RWPE2 (cell line): ENCODE measurements at regions not wholly inside any gene's neighbourhood (a gene's known extent, or its start where the extent isn't known, plus 50 kb on each side); places are given as distances from the start of the nearest gene placed in this dataset.

ENCODE experiments used
- ATAC-seq: fragments of 200-7000 bp; cut with Tn5 transposase; 3 replicates; pipeline ENCODE4 v1.9.1; 2021; ENCODE audit warnings: low read depth
- DNase-seq: peaks from one replicate; pipeline ENCODE4 v3.0.0-alpha.2; 2020; ENCODE audit warnings: low spot score
- H3K27ac ChIP-seq: fragments of 450-650 bp; 2 replicates; pipeline ENCODE4 v1.5.1; 2017; ENCODE audit warnings: mild to moderate bottlenecking; ENCODE audit not compliant: poor library complexity, severe bottlenecking
- H3K27me3 ChIP-seq: fragments of 250-450 bp; sonication (Bioruptor Pico); 2 replicates; pipeline ENCODE4 v1.5.1; 2021; ENCODE audit warnings: mild to moderate bottlenecking, moderate library complexity; ENCODE audit not compliant: insufficient read depth, poor library complexity, severe bottlenecking
- H3K36me3 ChIP-seq: fragments of 250-450 bp; sonication (Bioruptor Pico); 2 replicates; pipeline ENCODE4 v1.5.1; 2020; ENCODE audit warnings: low read depth, mild to moderate bottlenecking, moderate library complexity
- H3K4me1 ChIP-seq: fragments of 250-450 bp; sonication (Bioruptor Pico); 2 replicates; pipeline ENCODE4 v1.5.1; 2021; ENCODE audit warnings: mild to moderate bottlenecking, moderate library complexity; ENCODE audit not compliant: insufficient read depth, poor library complexity, severe bottlenecking
- H3K4me3 ChIP-seq: fragments of 250-450 bp; sonication (Bioruptor Pico); 2 replicates; pipeline ENCODE4 v1.5.1; 2021; ENCODE audit warnings: mild to moderate bottlenecking, moderate library complexity; ENCODE audit not compliant: severe bottlenecking
- H3K9me3 ChIP-seq: fragments of 250-450 bp; sonication (Bioruptor Pico); 2 replicates; pipeline ENCODE4 v1.5.1; 2021; ENCODE audit warnings: mild to moderate bottlenecking, moderate library complexity; ENCODE audit not compliant: severe bottlenecking
- TF ChIP-seq, protein P1 (sequence below): fragments of 450-650 bp; IDR thresholded peaks from one replicate; pipeline ENCODE4 v1.5.1; 2017; ENCODE audit warnings: mild to moderate bottlenecking, moderate library complexity; ENCODE audit not compliant: poor library complexity, severe bottlenecking

DNA sequence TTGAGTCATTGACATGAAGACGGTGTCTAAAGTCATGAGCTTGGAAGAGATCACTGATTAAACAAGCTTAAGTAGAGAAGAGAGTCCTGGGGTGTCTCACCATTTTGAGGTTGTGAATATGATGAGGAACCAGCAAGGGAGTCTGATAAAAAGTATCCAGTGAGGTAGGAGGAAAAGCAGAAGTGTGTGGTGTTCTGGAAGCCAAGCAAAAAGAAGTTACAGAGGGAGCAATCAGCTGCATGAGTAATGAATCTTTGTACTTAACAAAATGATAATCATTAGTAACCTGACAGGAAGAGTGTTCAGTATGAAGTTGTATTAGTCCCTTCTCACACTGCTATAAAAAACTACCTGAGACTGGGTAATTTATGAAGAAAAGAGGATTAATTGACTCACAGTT is 131.3 kb downstream of the C11orf87 start:
- no peak for DNase-seq

DNA sequence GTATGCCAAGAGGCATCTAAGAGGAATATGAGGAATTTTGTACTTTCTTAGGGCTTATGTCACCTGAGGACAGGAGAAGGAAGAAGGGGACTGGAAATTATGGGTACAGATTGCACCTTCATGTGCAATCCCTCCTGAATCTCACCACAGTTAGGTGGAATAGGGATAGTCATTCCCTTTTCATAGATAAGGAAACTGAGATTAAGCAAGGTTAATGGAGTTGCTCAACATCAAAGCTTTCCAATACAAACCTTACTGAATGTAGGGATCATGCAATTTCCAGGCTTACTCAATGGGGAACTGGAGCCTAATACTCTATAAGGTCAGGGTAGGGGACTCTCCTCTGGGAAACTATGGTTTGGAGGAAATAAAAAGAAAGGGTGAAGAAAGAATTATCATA is 133.0 kb downstream of the C11orf87 start:
- Histone ChIP-seq H3K36me3 (no peaks in the 10 kb centered on the region), H3K27ac (no peak overlapping the region), H3K27me3 (no peaks in the 10 kb centered on the region), H3K4me3 (no peak overlapping the region), H3K4me1 (peaks cover 4% of the 10 kb centered on the region), H3K9me3 (no peaks in the 10 kb centered on the region)
- DNase-seq, result no peak
- TF ChIP-seq, protein P1, sequence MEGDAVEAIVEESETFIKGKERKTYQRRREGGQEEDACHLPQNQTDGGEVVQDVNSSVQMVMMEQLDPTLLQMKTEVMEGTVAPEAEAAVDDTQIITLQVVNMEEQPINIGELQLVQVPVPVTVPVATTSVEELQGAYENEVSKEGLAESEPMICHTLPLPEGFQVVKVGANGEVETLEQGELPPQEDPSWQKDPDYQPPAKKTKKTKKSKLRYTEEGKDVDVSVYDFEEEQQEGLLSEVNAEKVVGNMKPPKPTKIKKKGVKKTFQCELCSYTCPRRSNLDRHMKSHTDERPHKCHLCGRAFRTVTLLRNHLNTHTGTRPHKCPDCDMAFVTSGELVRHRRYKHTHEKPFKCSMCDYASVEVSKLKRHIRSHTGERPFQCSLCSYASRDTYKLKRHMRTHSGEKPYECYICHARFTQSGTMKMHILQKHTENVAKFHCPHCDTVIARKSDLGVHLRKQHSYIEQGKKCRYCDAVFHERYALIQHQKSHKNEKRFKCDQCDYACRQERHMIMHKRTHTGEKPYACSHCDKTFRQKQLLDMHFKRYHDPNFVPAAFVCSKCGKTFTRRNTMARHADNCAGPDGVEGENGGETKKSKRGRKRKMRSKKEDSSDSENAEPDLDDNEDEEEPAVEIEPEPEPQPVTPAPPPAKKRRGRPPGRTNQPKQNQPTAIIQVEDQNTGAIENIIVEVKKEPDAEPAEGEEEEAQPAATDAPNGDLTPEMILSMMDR, result no peak
- ATAC-seq, result no peak

More for the DNA sequence above, 131.3 kb downstream of the C11orf87 start:
- no peak for ATAC-seq
- H3K27ac ChIP-seq, result no peak overlapping the region
- H3K9me3 ChIP-seq, result no peaks in the 10 kb centered on the region
- H3K4me1 ChIP-seq, result peaks cover 6% of the 10 kb centered on the region
- no peaks in the 10 kb centered on the region for H3K36me3 ChIP-seq
- H3K4me3 ChIP-seq, result no peak overlapping the region
- H3K27me3 ChIP-seq, result no peaks in the 10 kb centered on the region
- TF ChIP-seq, protein P1, result no peak

DNA sequence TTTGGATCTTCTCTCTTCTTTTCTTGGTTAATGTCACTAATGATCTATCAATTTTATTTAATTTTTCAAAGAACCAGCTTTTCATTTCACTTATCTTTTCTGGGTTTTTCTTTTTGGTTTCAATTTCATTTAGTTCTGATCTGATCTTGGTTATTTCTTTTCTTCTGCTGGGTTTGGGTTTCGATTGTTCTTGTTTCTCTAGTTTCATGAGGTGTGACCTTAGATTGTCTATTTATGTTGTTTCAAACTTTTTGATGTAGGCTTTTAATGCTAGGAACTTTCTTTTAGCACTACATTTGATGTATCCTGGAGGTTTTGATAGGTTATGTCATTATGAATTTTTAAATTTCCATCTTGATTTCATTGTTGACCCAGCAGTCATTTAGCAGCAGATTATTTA is 142.3 kb downstream of the C11orf87 start:
- TF ChIP-seq, protein P1, result no peak
- no peaks in the 10 kb centered on the region for H3K9me3 ChIP-seq
- ATAC-seq (no peak), DNase-seq (no peak)
- no peaks in the 10 kb centered on the region for H3K4me1 ChIP-seq
- H3K27me3 ChIP-seq, result no peaks in the 10 kb centered on the region
- H3K36me3 ChIP-seq, result no peaks in the 10 kb centered on the region
- H3K27ac ChIP-seq, result no peak overlapping the region
- H3K4me3 ChIP-seq, result no peak overlapping the region

DNA sequence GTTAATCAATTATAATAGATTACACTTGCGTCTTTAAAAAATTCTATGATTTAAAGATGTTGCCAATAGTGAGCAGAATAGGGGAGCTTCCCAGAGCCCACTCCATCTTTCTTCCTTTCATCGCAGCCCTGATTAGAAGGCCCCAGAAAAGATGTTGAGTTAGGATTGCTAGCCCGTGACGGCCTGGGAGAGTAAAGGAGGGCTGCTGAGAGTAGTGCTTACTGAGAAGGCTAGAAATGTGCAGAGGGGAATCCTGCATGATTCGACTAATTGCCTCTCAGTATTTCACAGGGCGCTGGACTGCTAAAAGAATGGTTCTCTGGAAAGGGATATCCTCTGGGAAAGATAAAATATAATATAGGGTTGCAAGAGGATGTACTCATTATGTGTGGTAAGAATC is 160.5 kb downstream of the C11orf87 start:
- Histone ChIP-seq H3K9me3 (no peaks in the 10 kb centered on the region), H3K27ac (no peak overlapping the region), H3K36me3 (no peaks in the 10 kb centered on the region), H3K27me3 (no peaks in the 10 kb centered on the region), H3K4me1 (no peaks in the 10 kb centered on the region), H3K4me3 (no peak overlapping the region)
- DNase-seq (no peak), ATAC-seq (no peak)
- TF ChIP-seq, protein P1, result no peak

DNA sequence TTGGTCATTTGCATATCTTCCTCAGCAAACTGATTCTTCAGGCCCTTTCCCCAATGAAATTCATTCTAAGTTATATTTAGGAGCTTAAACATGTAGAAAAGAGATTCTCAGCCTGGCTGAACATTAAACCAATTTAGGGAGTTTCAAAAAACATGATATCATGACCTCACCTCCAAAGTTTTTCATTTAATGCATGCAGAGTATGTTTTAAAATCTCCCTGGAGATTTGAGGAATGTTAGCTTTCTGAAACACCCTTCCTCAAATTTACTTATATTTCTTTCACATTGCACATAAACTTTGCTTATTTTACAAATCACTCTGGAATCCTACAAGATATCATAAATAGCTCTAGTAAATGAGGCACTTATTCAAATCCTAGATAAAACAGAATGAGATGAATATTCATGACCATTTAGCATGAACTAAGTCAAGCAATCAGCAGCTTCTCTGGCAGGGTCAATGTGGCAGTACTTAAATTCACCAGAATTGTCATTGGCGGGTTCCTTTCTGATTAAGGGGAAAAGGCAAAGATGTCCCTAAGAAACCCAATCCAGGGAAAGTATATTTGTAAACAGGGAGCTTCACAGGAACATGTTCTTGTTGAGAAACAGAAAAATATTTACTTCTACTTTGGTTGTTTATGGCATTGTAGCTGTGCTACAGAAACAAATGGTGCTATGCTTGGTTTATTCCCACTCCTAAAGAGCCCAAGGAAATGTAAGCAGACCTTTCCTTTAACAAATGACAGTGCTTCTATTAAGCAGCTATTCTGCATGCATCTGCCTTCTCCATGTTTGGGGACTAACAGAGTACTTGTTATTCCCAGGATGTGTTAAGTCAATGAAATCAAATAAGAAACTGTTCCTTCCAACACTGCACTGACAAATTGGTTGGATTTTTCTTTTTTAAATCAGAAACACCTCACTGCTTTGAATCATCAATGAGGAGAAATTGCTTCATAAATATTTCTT is 162.3 kb downstream of the C11orf87 start:
- Histone ChIP-seq H3K4me1 (no peaks in the 10 kb centered on the region), H3K27ac (no peak overlapping the region), H3K4me3 (no peak overlapping the region), H3K9me3 (no peaks in the 10 kb centered on the region), H3K27me3 (no peaks in the 10 kb centered on the region), H3K36me3 (no peaks in the 10 kb centered on the region)
- TF ChIP-seq, protein P1, result no peak
- DNase-seq (no peak), ATAC-seq (no peak)
